Epidermal melanocyte (primary cell): ENCODE measurements at regions not wholly inside any gene's neighbourhood (a gene's known extent, or its start where the extent isn't known, plus 50 kb on each side); places are given as distances from the start of the nearest gene placed in this dataset.

Source experiments
- DNase-seq: peaks from one replicate; pipeline ENCODE4 v3.0.0; 2011; ENCODE audit warnings: low spot score; ENCODE audit not compliant: insufficient read length

DNA sequence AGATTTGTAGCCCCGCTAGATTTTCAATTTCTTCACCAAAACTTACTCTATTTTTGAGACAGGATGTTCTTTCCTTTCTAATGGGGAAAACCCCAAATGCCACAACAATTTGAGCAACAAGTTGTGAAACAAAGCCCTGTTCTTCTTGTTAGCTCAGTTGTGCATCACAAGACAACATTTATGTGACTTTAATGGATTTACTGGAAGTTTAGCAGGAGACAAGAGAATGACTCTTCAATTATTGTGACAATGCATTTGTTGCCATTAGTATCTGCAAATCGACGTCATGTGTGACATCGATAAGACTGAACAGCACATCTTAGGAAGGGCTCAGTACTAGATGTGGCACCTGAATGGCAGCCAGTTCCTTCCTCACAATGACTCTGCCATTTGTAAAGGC, 1028.9 kb upstream of the TMEM132C start:
- no peak for DNase-seq

DNA sequence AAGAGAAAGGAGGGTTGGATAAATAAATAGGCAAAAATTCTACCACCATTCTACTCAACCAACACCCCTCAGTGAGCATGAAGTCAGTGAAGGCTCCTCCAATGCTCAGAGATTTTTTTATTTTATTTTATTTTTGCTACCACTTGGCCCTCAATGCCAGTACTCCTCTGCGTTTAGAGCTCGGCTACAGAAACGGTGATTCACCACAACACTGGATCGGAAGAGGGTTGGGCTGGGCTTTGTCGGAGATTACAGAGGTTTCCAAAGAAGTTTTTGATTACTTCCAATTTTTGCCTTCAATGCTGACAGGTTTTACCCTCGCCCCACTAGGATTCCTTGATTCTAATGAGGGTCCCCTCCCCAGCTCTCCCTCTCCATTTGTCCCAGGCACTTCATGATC, 1027.2 kb upstream of the TMEM132C start:
- no peak for DNase-seq

DNA sequence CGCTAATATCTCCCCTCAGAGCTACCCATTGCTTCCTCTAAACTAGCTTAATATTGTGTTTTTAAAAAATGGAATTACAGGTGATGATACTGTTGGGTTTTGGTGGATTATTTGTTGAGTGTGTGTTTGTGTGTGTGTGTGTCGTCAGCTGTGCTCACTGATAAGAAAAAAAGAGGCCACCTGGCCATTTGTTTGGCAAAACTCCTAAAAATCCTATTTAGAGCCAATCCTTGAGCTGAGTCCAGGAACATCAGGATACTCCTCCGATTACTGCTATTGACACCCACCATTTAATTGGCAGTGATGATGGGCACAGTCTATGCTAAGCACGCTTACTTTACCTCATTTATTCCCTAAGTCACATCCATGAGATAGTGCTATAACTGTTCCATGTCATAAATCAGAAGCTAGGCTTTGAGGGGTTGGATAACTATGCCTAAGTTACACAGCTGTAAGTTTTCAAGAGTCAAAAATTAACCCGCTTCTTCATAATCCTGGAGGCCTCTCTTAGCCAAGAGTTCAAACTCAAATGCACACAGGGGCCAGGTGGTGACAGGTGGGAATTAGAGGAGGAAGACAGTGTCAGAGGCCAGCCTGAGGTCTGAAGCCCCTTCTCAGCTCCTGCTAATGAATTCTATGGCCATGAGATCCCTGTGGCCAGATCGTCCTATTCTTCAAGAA, 1026.6 kb upstream of the TMEM132C start:
- no peak for DNase-seq

DNA sequence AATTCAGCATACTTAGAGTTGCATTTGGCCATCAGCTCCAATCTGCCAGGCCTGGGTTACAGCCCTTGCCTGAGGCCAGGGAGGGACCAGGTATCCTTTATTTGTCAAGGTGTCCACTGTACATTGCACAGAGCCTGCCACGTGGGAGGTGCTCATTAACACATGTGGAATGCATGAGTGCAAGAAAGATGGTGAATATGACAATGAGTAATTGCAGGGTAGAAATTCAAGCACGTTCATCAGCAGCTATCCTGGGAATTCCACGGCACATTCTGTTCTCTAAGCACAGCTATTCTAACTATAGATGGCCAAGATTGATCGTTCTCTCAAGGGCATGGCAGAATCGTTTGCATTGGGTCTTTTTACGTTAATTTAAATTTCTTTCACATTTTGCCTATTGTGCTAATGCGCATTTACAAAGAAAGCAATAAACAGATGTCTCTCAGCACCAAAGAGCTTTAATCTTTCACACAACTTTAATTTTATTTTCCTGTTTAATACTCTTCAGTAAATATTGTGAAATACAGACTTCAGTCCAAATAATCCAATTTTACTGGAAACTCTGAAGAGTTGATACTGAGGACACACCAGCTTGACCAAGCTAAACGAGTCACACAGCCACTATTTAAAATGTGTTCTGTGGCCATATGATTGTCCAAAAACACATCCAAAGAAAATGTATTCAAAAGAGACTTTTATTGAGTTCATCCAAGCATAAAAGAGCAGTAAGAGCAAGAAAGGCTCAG, 1025.7 kb upstream of the TMEM132C start:
- DNase-seq, result no peak

DNA sequence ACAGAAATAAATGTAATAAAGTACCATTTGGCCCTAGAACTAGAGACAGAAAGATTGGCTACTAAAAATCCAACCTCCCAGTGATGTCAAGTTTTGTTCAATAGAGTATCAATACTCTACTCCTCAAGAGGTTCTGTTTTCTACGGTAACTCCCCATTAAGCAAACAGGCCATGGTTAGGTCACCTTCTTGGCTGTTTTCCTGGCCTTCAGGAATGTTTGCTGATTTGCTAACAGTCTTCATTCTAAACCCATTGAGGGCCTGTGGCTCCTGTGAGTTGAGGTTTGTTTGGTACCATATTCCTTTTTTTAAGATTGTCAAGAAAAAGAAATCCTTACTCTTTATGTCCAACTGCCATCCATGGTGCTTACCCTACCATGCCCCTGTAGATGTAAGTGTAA, 1022.0 kb upstream of the TMEM132C start:
- no peak for DNase-seq

DNA sequence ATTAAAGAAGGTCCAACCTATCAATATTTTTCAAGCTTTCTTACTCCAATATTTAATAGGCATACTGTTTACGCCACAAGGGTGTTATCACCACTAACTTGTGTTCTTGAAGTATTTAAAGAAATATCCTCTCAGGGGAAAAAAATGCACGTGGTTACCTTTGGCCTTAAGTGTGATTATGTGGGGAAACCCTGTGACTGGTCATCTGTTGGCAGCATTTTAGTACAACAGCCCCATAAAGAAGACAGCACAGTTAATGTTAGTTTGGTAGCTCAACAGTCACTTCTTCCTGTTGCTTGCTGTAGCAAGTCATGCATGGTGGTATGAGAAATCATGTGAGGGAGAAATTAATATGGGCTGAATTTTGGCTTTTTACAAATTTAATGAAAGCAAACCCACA, 1021.5 kb upstream of the TMEM132C start:
- no peak for DNase-seq

DNA sequence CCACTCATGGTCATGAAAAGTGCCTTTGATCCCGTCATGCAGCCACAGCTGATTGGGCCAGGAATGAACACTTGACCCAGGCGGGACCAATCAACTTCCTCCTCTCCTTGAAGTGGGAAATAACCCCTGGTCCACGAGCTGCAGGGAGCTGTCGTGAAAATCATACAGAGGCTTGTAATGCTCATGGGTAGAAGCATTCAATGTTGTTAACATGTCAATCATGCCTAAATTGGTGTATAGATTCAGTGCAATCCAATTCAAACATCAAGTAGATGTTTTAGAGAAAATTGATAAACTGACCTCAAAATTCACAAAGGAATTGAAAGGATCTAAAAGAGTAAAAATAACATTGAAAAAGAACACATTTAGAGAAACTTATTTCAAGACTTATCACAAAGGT, 1019.0 kb upstream of the TMEM132C start:
- DNase-seq, result no peak

DNA sequence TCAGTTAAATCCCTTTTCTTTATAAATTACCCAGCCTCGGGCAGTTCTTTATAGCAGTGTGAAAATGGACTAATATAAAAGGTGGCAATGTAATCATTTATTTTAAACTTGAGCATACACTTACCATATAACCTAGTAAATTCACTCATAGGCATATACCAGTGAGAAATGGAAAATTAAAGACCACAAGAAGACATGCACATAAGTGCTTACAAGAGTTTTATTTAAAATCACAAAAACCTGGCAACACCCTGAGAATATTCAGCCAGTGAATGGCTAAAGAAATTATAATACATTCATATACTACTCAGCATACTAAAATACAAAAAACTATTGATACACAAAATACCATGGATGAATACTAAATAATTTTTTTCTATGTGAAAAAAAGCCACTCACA, 1017.5 kb upstream of the TMEM132C start:
- no peak for DNase-seq

DNA sequence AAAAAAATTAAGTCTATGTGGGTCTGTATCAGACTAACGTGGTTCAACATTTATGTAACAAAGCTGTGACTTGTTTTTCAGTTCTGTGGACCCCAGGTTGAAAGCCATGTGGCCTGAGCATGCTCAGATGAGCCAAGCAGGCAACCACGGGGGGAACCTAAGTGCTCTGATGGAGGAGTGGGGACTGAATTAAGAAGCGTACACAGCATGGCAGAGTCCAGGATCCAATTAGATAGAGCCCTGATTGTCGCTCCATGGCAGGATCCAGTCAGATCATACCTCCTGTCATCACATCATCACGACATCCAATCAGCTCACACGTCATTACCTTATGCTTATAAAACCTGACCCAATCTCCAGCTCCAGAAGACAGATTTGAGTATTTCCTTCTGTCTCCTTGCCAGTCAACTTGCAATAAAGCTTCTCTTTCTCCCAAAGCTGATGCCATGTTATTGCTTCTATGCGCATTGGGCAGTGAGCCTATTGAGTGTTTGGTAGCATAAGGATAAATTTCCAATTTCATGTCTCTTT, 1013.1 kb upstream of the TMEM132C start:
- DNase-seq, result no peak

DNA sequence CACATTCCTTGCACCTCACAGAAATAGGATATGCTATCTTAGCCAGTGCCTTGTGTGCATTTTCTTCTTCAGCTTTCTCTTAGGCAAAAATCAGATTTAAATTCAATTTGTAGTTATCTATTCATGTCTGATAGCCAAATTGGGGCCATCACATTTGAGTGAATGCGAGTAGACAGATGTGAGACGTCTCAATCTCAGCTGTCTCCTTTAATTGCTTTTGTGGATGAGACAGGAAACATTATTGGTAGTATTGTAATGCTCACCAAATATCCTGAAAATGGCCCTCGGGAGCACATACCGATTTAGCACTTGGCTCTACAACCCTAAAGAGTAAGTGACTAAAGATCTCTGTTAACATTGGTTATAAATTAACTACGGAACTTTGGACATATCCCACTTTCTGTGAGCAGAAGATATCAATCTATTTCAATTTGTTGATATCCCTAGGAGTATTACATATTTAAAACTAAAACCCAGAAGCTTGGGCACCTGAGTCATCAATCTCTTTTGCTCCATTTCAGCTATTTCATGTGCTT, 1012.5 kb upstream of the TMEM132C start:
- DNase-seq, result no peak

DNA sequence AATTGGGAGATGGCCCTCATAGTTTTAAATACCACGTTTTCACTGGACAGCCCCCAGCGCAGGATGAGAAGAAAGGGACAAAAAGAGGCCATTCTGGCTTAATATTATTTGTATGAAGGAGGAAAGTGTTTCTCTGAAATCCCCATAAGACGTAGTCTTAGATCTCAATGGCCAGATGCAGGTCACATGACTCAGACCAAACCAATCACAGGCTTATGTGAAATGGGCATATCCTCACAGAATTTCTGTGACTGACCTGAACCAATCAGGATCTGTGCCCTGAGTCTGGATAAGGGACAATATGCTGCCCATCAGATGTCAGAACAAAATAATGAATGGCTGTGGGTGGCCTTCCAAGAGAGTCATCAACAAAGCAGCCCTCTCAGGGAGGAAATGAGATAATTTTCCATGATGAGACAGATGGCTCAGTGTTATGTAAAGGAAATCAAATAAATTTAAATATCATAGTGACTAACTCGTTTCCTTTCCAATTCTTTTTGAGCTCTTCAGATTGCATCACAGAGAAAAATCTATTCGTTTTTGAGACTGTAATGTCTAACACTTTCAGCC, 1009.5 kb upstream of the TMEM132C start:
- DNase-seq, result no peak

DNA sequence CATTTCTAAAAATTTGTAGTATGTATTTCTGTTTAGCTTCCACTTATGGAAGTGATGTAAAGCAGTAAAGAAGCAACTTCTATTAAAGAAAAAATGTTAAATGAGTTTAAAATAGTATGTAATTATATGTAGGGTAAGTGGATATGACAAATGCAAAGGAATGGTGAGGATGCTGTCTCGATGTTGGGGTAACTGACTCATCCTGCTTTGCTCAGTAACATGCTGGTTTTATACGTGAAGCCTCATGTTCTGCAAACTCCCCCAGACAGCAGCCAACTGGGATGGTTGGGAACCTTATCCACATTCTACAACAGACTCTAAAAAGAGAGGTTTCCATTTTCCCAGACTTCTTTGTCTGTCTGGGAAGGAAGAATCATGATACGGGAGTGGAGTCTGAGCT, 1006.4 kb upstream of the TMEM132C start:
- DNase-seq, result no peak

DNA sequence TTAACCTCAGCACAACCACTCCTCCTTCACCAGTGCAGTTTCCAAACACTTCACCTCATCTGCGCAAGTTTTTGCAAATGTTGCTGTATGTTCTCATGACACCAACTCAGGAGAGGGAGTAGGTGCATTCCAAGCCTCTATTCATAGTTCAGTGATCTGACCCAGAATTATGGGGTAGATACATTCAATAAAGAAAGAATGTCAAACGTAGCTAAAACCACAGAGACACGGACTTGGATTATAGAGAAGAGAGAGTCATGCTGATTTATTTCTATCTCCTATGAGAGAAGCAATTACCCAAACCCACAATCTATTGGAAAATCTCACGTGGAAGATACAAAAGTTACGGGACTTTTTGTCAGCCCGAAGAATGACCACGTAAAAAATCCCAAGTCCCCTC, 1006.0 kb upstream of the TMEM132C start:
- no peak for DNase-seq

DNA sequence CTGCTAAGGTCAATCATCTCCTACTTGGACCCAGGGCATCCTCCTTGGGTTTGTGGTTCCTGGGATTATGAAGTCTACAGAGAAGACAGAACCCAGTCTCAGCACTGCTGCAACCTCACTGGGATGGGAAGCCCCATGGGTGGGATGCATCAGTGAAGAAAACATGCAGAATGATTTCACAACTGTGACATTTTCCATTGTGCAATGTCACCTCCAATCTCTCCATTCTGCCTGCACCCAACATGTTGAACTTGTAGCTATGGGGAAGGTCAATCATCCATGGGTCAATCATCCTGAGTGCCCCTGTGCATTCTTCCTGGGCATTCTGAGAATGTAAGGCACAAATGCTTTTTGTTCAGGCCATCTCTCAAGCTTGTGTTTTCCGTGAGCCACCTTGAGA, 1004.4 kb upstream of the TMEM132C start:
- no peak for DNase-seq

DNA sequence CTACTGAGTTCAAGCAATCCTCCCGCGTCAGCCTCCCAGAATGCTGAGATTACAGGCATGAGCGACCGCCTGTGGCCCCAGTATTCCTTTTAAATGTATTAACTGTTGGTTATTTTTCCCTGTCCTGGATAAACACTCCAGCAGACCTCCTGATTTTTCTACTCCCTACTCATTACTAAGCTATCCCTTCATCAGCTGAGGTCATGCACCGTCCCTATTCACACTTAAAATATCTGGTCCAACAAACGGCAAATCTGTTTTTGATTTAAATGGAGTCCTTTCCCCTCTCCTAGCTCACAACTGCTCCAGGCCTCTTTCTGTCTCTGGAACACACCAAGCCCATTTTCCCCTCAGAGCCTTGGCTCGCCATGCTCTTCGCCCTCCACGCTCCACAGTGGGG, 1003.3 kb upstream of the TMEM132C start:
- no peak for DNase-seq

DNA sequence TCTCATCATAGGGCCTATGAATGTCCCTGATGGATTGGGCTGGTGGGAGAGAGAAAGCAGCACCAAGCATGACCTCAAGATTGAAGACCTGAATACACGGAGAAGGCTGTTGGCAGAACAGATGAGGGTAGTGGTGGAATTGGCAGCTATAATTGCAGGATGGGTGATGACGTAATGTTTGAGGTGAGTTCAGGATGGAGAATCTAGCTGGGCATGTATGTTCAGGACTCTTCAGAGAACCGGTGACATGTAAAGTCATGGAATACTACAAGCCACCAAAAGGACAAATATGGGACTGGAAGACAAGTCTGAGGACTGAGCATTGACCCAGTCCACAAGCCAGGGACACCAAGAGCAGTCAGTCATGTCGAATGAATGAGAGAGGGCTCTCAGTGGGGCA, 999.8 kb upstream of the TMEM132C start:
- no peak for DNase-seq

DNA sequence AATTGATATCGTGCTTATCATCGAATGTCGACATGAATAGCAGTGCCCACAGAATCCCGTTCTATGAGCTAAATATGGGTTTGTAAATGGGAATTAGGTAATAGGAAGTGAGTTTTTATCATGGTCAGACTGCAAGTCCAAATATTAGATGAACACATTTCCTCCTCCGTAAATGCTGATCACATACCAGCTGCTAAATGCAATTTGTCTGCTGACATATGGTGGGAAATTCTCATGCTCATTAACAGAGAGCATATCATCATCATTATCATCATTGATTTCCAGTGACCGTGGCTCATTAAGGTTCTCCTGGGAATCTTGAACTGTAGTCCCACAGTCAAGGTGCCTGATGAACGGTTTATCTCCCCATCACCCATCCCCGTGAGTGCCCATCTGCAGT, 998.8 kb upstream of the TMEM132C start:
- DNase-seq, result no peak

DNA sequence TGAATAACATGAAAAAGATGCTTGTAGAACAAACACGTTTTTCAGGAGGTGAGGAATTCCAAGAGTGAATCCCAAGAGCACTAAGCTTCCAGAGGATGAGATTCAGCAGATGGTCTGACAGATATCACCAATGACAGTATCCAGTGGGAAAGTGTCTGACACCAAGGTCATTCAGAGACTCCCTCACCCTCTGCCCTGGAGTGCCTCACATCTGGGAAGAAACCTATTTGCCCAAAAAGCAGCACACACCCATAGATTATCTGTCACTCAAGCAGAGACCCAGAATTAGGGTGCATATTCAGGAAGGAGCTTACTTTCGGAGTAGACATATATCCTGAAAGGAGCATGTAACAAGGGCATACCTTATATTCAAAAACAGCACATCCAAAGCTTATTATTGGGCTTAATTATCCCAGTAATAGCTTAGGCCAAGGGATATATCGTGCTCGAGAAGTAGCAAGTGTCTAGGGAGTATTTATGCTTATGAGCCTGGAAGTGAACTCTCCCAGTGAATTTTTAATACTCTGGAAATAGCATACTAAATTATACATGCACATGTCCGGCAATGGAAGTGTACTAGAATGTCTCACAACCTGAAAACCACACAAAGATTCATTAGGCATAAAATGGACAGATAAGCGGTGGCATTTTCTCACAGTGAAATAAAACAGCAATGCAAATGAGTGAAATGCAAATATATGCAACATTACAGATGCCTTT, 998.1 kb upstream of the TMEM132C start:
- no peak for DNase-seq

DNA sequence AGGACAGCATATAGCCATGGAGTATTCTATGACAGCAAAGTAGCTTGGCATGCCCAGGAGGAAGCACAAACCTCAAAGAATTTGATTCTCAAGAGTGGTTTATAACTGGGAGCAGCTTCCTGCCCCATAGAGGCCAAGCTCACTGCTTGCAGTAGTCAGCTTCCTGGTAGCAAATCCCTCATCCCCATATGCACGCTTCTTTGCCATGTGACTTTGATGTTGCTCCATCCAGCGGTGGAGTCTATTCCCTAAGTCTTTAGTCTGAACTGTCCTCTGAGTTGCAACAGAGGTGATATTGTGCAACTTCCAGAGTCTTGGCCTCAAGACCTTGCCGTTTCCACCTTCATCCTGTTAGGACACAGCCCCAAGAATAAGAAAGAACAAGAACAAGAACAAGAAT, 996.8 kb upstream of the TMEM132C start:
- no peak for DNase-seq

DNA sequence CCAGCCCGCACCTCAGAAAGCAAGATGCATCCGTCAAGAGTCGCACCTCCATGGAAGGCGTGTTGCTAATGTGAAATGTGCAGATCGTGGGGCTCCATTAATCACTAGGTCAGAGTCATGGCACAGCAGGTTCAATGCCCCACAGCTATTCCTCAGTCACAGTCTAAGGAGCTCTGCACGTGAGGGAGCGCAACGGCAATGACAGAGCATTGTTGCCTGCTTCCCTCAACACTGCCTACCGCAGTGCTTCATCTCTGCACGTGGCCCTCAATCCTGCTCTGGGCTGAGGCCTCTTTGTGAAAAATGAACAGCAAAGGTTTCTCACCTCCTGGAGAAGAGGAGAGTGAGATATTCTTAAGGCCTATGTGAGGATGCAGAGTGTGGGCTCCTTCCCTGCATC, 995.2 kb upstream of the TMEM132C start:
- no peak for DNase-seq

DNA sequence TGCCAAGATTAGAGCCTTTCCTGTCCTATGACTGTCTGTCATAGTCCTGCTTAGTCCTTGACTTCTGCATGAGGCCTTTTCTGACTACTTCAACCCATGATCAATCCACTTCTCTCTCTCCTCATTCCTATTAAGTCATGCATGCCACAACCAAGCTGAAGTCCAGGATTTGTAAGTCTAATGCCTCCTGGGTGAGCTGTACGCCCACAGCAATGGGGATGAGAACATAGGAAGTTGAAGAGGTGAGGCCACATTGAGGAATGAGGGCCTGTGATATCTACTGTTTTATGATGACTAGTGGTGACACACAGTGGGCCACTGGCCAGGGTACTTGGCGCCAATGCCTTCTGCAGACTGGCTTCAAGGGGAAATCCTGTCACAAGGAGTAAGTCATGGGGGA, 994.1 kb upstream of the TMEM132C start:
- no peak for DNase-seq

DNA sequence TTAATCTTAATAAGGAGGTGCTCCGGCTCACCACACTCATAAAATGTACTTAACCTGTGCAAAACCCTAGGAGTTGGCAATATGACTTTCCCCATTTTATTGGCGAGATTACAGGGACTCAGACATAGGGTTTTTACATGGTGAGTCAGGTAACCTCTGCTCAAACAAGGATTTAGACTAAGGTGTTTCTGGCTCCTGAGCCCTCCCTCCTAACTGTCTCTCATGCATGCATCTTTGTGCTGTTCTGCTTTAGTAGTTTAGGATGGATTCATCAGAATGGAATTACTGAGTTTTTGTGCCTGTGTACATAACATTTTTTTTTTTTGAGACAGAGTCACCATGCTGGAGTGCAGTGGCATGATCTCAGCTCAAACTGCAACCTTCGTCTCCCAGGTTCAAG, 993.3 kb upstream of the TMEM132C start:
- no peak for DNase-seq
